Smooth muscle cell (in vitro differentiated cells): ENCODE measurements at regions not wholly inside any gene's neighbourhood (a gene's known extent, or its start where the extent isn't known, plus 50 kb on each side); places are given as distances from the start of the nearest gene placed in this dataset.

Experiments used
- DNase-seq: peaks from one replicate; lab custom pipeline; 2025; ENCODE audit not compliant: unreplicated experiment; lab: John Stamatoyannopoulos, UW
- H2AFZ ChIP-seq: fragments of 200-600 bp; sonication (generic); 2 replicates; pipeline ENCODE4 v1.6.0; 2016; ENCODE audit warnings: antibody characterized with exemption, low read depth, mild to moderate bottlenecking
- H3F3A ChIP-seq: fragments of 200-600 bp; sonication (generic); 2 replicates; pipeline ENCODE4 v1.6.0; 2017; ENCODE audit warnings: antibody characterized with exemption, low read depth
- H3K27ac ChIP-seq: fragments of 200-600 bp; sonication (generic); 2 replicates; pipeline ENCODE4 v1.5.1; 2016; ENCODE audit warnings: low read depth, mild to moderate bottlenecking
- H3K27me3 ChIP-seq: fragments of 200-600 bp; sonication (generic); 2 replicates; pipeline ENCODE4 v1.6.1; 2016; ENCODE audit warnings: low read depth, mild to moderate bottlenecking
- H3K36me3 ChIP-seq: fragments of 200-600 bp; sonication (generic); 2 replicates; pipeline ENCODE4 v1.5.1; 2016; ENCODE audit warnings: low read depth
- H3K4me1 ChIP-seq: fragments of 200-600 bp; sonication (generic); 2 replicates; pipeline ENCODE4 v1.5.1; 2016; ENCODE audit warnings: low read depth
- H3K4me2 ChIP-seq: fragments of 200-600 bp; sonication (generic); 2 replicates; pipeline ENCODE4 v1.6.0; 2016; ENCODE audit warnings: mild to moderate bottlenecking
- H3K4me3 ChIP-seq: fragments of 200-600 bp; sonication (generic); 2 replicates; pipeline ENCODE4 v1.5.1; 2016; ENCODE audit warnings: mild to moderate bottlenecking
- H3K79me2 ChIP-seq: fragments of 200-600 bp; sonication (generic); 2 replicates; pipeline ENCODE4 v1.6.0; 2016; ENCODE audit warnings: low read depth, mild to moderate bottlenecking
- H3K9ac ChIP-seq: fragments of 200-600 bp; sonication (generic); 2 replicates; pipeline ENCODE4 v1.6.0; 2016; ENCODE audit warnings: low read depth
- H3K9me3 ChIP-seq: fragments of 200-600 bp; sonication (generic); replicated peaks from 2 replicates; pipeline ENCODE4 v1.5.1; 2016; ENCODE audit warnings: low read depth
- H4K20me1 ChIP-seq: fragments of 200-600 bp; sonication (generic); 2 replicates; pipeline ENCODE4 v1.6.0; 2016; ENCODE audit warnings: low read depth
- CTCF ChIP-seq: fragments of 200-600 bp; sonication (generic); IDR thresholded peaks from 2 replicates; pipeline ENCODE4 v1.5.1; 2017; ENCODE audit warnings: borderline replicate concordance, mild to moderate bottlenecking, antibody characterized with exemption; ENCODE audit not compliant: insufficient read depth, poor library complexity, severe bottlenecking
- WGBS: methylation state at CpG from one replicate; pipeline ENCODE4 v1.1.7; 2016; ENCODE audit warnings: low lambda C conversion rate; 5-methylcytosine and 5-hydroxymethylcytosine counted together

GRCh38 chr9:110028271-110028670 lies 179.7 kb downstream of the C9orf152 start:
- no peak overlapping the region for H3K4me2 ChIP-seq
- no peak overlapping the region for H3K9ac ChIP-seq
- H3K27ac ChIP-seq, result peak overlapping the region; percentile 88

GRCh38 chr9:110028676-110029075 lies 179.3 kb downstream of the C9orf152 start:
- H3F3A ChIP-seq, result peaks cover 12% of the 10 kb centered on the region
- WGBS, result 63% methylated on average over 3 of the region's 3 CpGs
- H4K20me1 ChIP-seq, result no peaks in the 10 kb centered on the region

More at GRCh38 chr9:110028271-110028670, 179.7 kb downstream of the C9orf152 start:
- Histone ChIP-seq H4K20me1 (no peaks in the 10 kb centered on the region), H2AFZ (no peak overlapping the region), H3K36me3 (no peaks in the 10 kb centered on the region), H3K27me3 (no peaks in the 10 kb centered on the region), H3K4me1 (peaks cover 35% of the 10 kb centered on the region), H3K9me3 (no peaks in the 10 kb centered on the region), H3K4me3 (no peak overlapping the region), H3F3A (peaks cover 12% of the 10 kb centered on the region), H3K79me2 (no peaks in the 10 kb centered on the region)
- 86% methylated on average over 5 of the region's 5 CpGs for WGBS
- DNase-seq, result no peak
- TF ChIP-seq CTCF, result no peak

GRCh38 chr9:110029429-110029955 lies 178.5 kb downstream of the C9orf152 start:
- H3K27me3 ChIP-seq, result no peaks in the 10 kb centered on the region
- peaks cover 35% of the 10 kb centered on the region for H3K4me1 ChIP-seq
- no peak for DNase-seq
- peak overlapping the region; percentile 88 for H3K27ac ChIP-seq
- H3K36me3 ChIP-seq, result no peaks in the 10 kb centered on the region
- peak overlapping the region; percentile 34 for H3K4me2 ChIP-seq
- H3K4me3 ChIP-seq, result no peak overlapping the region
- H4K20me1 ChIP-seq, result no peaks in the 10 kb centered on the region
- TF ChIP-seq CTCF, result no peak
- 31% methylated on average over 4 of the region's 4 CpGs for WGBS
- H3F3A ChIP-seq, result peaks cover 12% of the 10 kb centered on the region
- H3K79me2 ChIP-seq, result no peaks in the 10 kb centered on the region
- no peaks in the 10 kb centered on the region for H3K9me3 ChIP-seq
- H3K9ac ChIP-seq, result peak overlapping the region; percentile 30
- H2AFZ ChIP-seq, result no peak overlapping the region

More at GRCh38 chr9:110028676-110029075, 179.3 kb downstream of the C9orf152 start:
- H3K79me2 ChIP-seq, result no peaks in the 10 kb centered on the region
- no peak for DNase-seq
- H3K4me1 ChIP-seq, result peaks cover 35% of the 10 kb centered on the region
- H3K4me2 ChIP-seq, result peak overlapping the region; percentile 34
- no peak overlapping the region for H2AFZ ChIP-seq
- no peaks in the 10 kb centered on the region for H3K27me3 ChIP-seq
- TF ChIP-seq CTCF, result no peak
- H3K36me3 ChIP-seq, result no peaks in the 10 kb centered on the region
- no peaks in the 10 kb centered on the region for H3K9me3 ChIP-seq
- H3K4me3 ChIP-seq, result no peak overlapping the region
- H3K9ac ChIP-seq, result no peak overlapping the region
- peak overlapping the region; percentile 88 for H3K27ac ChIP-seq

GRCh38 chr9:110029956-110030480 lies 177.9 kb downstream of the C9orf152 start:
- peaks cover 12% of the 10 kb centered on the region for H3F3A ChIP-seq
- no peak for DNase-seq
- H3K9me3 ChIP-seq, result no peaks in the 10 kb centered on the region
- H3K4me1 ChIP-seq, result peaks cover 35% of the 10 kb centered on the region
- no peak overlapping the region for H3K4me3 ChIP-seq
- peak overlapping the region; percentile 34 for H3K4me2 ChIP-seq
- 93% methylated on average over 4 of the region's 4 CpGs for WGBS
- peak overlapping the region; percentile 30 for H3K9ac ChIP-seq
- no peaks in the 10 kb centered on the region for H3K79me2 ChIP-seq
- no peak overlapping the region for H2AFZ ChIP-seq
- H3K36me3 ChIP-seq, result no peaks in the 10 kb centered on the region
- H4K20me1 ChIP-seq, result no peaks in the 10 kb centered on the region
- TF ChIP-seq CTCF, result no peak
- H3K27me3 ChIP-seq, result no peaks in the 10 kb centered on the region
- H3K27ac ChIP-seq, result peak overlapping the region; percentile 88
